Upper lobe of left lung (tissue), 4 donors: ENCODE measurements at regions not wholly inside any gene's neighbourhood (a gene's known extent, or its start where the extent isn't known, plus 50 kb on each side); places are given as distances from the start of the nearest gene placed in this dataset.

ENCODE experiments used
- POLR2A ChIP-seq, 4 donors: fragments of 450-650 bp; IDR thresholded peaks; one replicate each; pipeline ENCODE4 v1.5.1; 2016 to 2017; ENCODE audit warnings: antibody characterized with exemption in 4 of 4, mild to moderate bottlenecking in 2 of 4
- POLR2AphosphoS5 ChIP-seq, 2 donors: sonication (generic); formaldehyde crosslinking; IDR thresholded peaks; one replicate each; pipeline ENCODE4 v1.5.1; 2017; ENCODE audit warnings: antibody characterized with exemption in 2 of 2
- TF ChIP-seq, protein P1 (sequence below), 6 experiments: fragments of 450-650 bp in 4 of 6; fragments of 200-600 bp in 2 of 6; sonication (generic) in 2 of 6; IDR thresholded peaks; one replicate each; pipeline ENCODE4 v1.5.1; 2016 to 2019; ENCODE audit warnings: antibody characterized with exemption in 6 of 6

DNA sequence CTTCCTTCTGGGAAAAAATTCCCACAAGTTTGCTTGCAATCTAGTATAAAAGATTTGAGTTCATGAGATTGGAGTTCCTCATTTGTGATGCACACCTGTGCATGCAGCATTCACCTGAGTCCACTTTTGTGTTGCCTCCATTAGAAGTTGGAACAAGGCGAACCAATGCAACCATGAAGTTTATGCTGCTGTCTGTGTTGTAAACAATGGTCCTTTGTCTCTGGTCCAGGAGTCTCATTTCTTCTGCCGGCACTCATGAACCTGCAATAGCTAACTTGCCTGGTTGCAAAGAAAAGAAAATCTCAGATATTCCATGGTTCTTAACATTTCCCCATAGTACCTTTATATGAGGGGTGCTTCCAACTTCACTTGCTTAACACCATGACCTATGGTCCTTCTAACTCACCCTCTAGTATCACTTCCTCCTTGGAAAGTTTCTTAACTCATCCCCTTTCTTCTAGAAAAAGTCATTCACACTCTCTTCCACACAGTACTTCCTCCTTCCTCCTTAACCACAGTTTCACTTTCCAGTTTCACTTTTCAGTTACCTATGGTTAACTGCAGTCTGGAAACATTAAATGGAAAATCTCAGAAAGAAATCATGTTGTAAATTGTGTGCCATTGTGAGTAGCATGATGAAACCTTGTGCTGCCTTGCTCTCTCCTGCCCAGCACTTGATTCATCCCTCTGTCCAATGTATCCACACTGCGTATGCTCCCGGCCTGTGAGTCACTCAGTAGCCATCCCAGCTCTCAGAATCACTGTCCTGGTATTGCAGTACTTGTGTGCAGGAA lies 128.8 kb upstream of the TRIB2 start:
- TF ChIP-seq, protein P1, sequence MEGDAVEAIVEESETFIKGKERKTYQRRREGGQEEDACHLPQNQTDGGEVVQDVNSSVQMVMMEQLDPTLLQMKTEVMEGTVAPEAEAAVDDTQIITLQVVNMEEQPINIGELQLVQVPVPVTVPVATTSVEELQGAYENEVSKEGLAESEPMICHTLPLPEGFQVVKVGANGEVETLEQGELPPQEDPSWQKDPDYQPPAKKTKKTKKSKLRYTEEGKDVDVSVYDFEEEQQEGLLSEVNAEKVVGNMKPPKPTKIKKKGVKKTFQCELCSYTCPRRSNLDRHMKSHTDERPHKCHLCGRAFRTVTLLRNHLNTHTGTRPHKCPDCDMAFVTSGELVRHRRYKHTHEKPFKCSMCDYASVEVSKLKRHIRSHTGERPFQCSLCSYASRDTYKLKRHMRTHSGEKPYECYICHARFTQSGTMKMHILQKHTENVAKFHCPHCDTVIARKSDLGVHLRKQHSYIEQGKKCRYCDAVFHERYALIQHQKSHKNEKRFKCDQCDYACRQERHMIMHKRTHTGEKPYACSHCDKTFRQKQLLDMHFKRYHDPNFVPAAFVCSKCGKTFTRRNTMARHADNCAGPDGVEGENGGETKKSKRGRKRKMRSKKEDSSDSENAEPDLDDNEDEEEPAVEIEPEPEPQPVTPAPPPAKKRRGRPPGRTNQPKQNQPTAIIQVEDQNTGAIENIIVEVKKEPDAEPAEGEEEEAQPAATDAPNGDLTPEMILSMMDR (IDR thresholded peaks at IDR 0.05), result no peak
- TF ChIP-seq POLR2A (IDR thresholded peaks at IDR 0.05), result no peak
- no peak for TF ChIP-seq POLR2AphosphoS5 (IDR thresholded peaks at IDR 0.05)
